HCT116 (cell line): ENCODE measurements at regions not wholly inside any gene's neighbourhood (a gene's known extent, or its start where the extent isn't known, plus 50 kb on each side); places are given as distances from the start of the nearest gene placed in this dataset.

Source experiments
- CEBPB ChIP-seq: IDR thresholded peaks from 2 replicates; pipeline ENCODE4 v1.6.1; 2012; ENCODE audit warnings: low read depth
- CTCF ChIP-seq, 3 experiments: fragments of 200-600 bp in 1 of 3; sonication (generic) in 1 of 3; IDR thresholded peaks in 2 of 3; conservative IDR thresholded peaks in 1 of 3; 2 replicates each; pipeline ENCODE4 v1.5.1; 2012 to 2017; ENCODE audit warnings: low read depth in 2 of 3, low read length in 2 of 3, antibody characterized with exemption in 1 of 3, borderline replicate concordance in 1 of 3, control low read depth in 1 of 3, mild to moderate bottlenecking in 1 of 3, mixed read lengths in 1 of 3, mixed run types in 1 of 3, moderate library complexity in 1 of 3; ENCODE audit not compliant: insufficient read depth in 1 of 3
- ELF1 ChIP-seq: IDR thresholded peaks from 2 replicates; pipeline ENCODE4 v1.6.1; 2012; ENCODE audit warnings: low read depth, borderline replicate concordance
- EZH2 ChIP-seq: fragments of 200-600 bp; sonication (generic); IDR thresholded peaks from 2 replicates; pipeline ENCODE4 v1.6.1; 2017; ENCODE audit warnings: antibody characterized with exemption, mixed run types
- POLR2A ChIP-seq: IDR thresholded peaks from 2 replicates; pipeline ENCODE4 v1.7.0; 2011; ENCODE audit warnings: borderline replicate concordance; ENCODE audit not compliant: insufficient read depth, insufficient read length; ENCODE audit errors: extremely low read depth
- POLR2AphosphoS5 ChIP-seq: IDR thresholded peaks from 2 replicates; pipeline ENCODE4 v1.6.1; 2011; ENCODE audit warnings: mild to moderate bottlenecking, low read depth, low read length, moderate library complexity
- REST ChIP-seq: IDR thresholded peaks from 2 replicates; pipeline ENCODE4 v1.6.1; 2012; ENCODE audit warnings: low read depth
- YY1 ChIP-seq: IDR thresholded peaks from 2 replicates; pipeline ENCODE4 v1.6.1; 2011; ENCODE audit warnings: low read length, low read depth, moderate library complexity, mild to moderate bottlenecking; ENCODE audit not compliant: insufficient replicate concordance; ENCODE audit errors: extremely low read depth
- ZBTB33 ChIP-seq: IDR thresholded peaks from 2 replicates; pipeline ENCODE4 v1.6.1; 2011; ENCODE audit warnings: mild to moderate bottlenecking, low read length, moderate library complexity; ENCODE audit not compliant: insufficient replicate concordance; ENCODE audit errors: extremely low read depth
- ZNF274 ChIP-seq: fragments of 200-500 bp; sonication (Bioruptor generic); IDR thresholded peaks from 2 replicates; pipeline ENCODE4 v1.6.1; 2014; ENCODE audit warnings: mild to moderate bottlenecking, low read depth, low read length, inconsistent platforms

- TF ChIP-seq CTCF (IDR thresholded peaks at IDR 0.05 in 2 of 3, conservative IDR thresholded peaks at IDR 0.05 in 1 of 3; ENCODE audit: borderline replicate concordance in 1 of 3, insufficient read depth in 1 of 3, low read depth in 2 of 3, low read length in 2 of 3), result no peak
- no peak for TF ChIP-seq YY1
- TF ChIP-seq CEBPB, result no peak
- TF ChIP-seq ZNF274, result no peak
- TF ChIP-seq POLR2A, result no peak
- no peak for TF ChIP-seq ZBTB33
- TF ChIP-seq REST, result no peak
- TF ChIP-seq POLR2AphosphoS5, result no peak
- TF ChIP-seq EZH2, result no peak
- no peak for TF ChIP-seq ELF1
These were observed 530.8 kb downstream of the SHQ1 start for GRCh38 chr3:72317491-72317890.
